ENCODE measurements at regions not wholly inside any gene's neighbourhood (a gene's known extent, or its start where the extent isn't known, plus 50 kb on each side); places are given as distances from the start of the nearest gene placed in this dataset.

DNA sequence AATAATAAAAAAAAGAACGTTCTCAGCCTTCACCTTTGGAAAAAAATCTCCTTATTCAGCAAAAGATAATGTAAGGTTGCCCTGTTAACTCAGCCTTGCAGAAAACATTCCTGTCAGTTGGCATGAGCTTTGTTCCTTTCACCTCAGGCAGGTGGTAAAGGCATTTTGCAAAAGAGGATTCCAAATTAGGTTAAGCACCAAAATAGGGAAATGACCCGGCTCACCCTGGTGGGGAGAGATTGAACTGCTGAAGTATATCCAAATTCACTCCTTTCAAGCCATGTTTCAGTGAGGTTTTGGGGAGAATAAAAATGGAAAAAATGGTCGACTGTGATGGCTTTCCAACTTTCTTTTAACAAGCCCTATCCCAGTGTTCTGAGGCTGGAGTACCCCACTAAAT lies 1988.8 kb upstream of the PIK3C3 start (continued):
- TF ChIP-seq HDAC2 (IDR thresholded peaks at IDR 0.05; ENCODE audit: borderline replicate concordance in 1 of 2, low read depth in 2 of 2, low read length in 2 of 2) = no peak
- TF ChIP-seq TAF1 (IDR thresholded peaks at IDR 0.05; ENCODE audit: low read depth, low read length) = no peak
- no peak for TF ChIP-seq ASH2L (IDR thresholded peaks at IDR 0.05; ENCODE audit: low read length)
- no peak for TF ChIP-seq ATF2 (IDR thresholded peaks at IDR 0.05; ENCODE audit: low read length)
- TF ChIP-seq YY1 (IDR thresholded peaks at IDR 0.05; ENCODE audit: low read depth, low read length) = no peak
- peak in 2 of 3 experiments; percentile 28 to 67; a peak in 2 of 4 replicates for TF ChIP-seq CTCF (IDR thresholded peaks at IDR 0.05; ENCODE audit: control extremely low read depth in 1 of 3, insufficient read depth in 1 of 3, low read depth in 1 of 3, low read length in 3 of 3)
- no peak for TF ChIP-seq RFX5 (IDR thresholded peaks at IDR 0.05; ENCODE audit: borderline replicate concordance, low read depth, low read length)
- no peak for TF ChIP-seq KDM4A (IDR thresholded peaks at IDR 0.05; ENCODE audit: low read depth, low read length, severe bottlenecking)
- no peak for TF ChIP-seq NANOG (IDR thresholded peaks at IDR 0.05; ENCODE audit: insufficient read depth, low read depth, low read length, poor library complexity, severe bottlenecking)
- TF ChIP-seq KDM1A (IDR thresholded peaks at IDR 0.05; ENCODE audit: borderline replicate concordance, low read length) = no peak

Measured in H1 (cell line).